NCI-H2196 treated with DMSO at 0.1 percent for 48 hours (cell line): ENCODE measurements at regions not wholly inside any gene's neighbourhood (a gene's known extent, or its start where the extent isn't known, plus 50 kb on each side); places are given as distances from the start of the nearest gene placed in this dataset.

Experiments
- DNase-seq: peaks from one replicate; lab custom pipeline; 2025; ENCODE audit not compliant: unreplicated experiment; lab: John Stamatoyannopoulos, UW

- DNase-seq = no peak
These were observed 64.7 kb upstream of the MYRIP start for GRCh38 chr3:39744746-39745145.

- DNase-seq = peak; percentile 35
These were observed 61.4 kb upstream of the MYRIP start for GRCh38 chr3:39748002-39748401.

- DNase-seq = no peak
These were observed 60.6 kb upstream of the MYRIP start for GRCh38 chr3:39748763-39749162.

GRCh38 chr3:39750712-39751111, 58.7 kb upstream of the MYRIP start:
- DNase-seq = no peak

GRCh38 chr3:39751286-39751685, 58.1 kb upstream of the MYRIP start:
- no peak for DNase-seq

GRCh38 chr3:39752019-39752637, 57.3 kb upstream of the MYRIP start:
- DNase-seq = no peak

- DNase-seq = no peak
These were observed 56.7 kb upstream of the MYRIP start for GRCh38 chr3:39752751-39753150.

GRCh38 chr3:39753391-39753790, 56.0 kb upstream of the MYRIP start:
- no peak for DNase-seq

- no peak for DNase-seq
These were observed 54.9 kb upstream of the MYRIP start for GRCh38 chr3:39754549-39754948.

GRCh38 chr3:39755100-39755499, 54.3 kb upstream of the MYRIP start:
- no peak for DNase-seq

GRCh38 chr3:39757307-39757706, 52.1 kb upstream of the MYRIP start:
- no peak for DNase-seq
